B cell (primary cell): ENCODE measurements at regions not wholly inside any gene's neighbourhood (a gene's known extent, or its start where the extent isn't known, plus 50 kb on each side); places are given as distances from the start of the nearest gene placed in this dataset.
"Not testable (repeated sequence)": the region's sequence is repeated elsewhere in the genome, so short reads cannot be mapped to it uniquely, and the experiment has no call there.

ENCODE experiments used
- EZH2 ChIP-seq: IDR thresholded peaks from 2 replicates; pipeline ENCODE4 v1.6.1; 2012; ENCODE audit warnings: borderline replicate concordance, low read depth, mild to moderate bottlenecking, moderate library complexity, low read length; ENCODE audit not compliant: insufficient read depth, poor library complexity, severe bottlenecking
- TF ChIP-seq, protein P1 (sequence below): fragments of 200-600 bp; IDR thresholded peaks from one replicate; pipeline ENCODE4 v1.8.0; 2022; ENCODE audit warnings: antibody characterized with exemption, mild to moderate bottlenecking

DNA sequence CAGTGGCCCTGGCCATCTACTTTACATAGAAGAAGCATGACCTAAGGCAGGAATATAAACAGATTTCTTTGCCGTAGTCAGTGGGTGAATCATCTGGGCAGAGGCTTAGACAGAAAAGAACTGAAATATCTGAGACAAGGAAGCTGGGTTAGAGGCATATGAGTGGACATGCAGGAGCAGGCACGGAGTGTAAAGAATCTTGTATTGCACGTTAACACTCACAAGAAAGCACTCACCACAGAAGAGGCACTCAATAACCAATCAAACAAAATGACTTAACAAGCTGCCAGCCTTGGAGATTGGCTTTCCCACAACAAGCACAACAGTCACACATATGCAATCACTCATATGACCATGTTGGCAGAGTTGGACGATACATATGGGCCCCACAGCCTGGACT, 364.9 kb downstream of the FOXD4L5 start:
- TF ChIP-seq, protein P1, sequence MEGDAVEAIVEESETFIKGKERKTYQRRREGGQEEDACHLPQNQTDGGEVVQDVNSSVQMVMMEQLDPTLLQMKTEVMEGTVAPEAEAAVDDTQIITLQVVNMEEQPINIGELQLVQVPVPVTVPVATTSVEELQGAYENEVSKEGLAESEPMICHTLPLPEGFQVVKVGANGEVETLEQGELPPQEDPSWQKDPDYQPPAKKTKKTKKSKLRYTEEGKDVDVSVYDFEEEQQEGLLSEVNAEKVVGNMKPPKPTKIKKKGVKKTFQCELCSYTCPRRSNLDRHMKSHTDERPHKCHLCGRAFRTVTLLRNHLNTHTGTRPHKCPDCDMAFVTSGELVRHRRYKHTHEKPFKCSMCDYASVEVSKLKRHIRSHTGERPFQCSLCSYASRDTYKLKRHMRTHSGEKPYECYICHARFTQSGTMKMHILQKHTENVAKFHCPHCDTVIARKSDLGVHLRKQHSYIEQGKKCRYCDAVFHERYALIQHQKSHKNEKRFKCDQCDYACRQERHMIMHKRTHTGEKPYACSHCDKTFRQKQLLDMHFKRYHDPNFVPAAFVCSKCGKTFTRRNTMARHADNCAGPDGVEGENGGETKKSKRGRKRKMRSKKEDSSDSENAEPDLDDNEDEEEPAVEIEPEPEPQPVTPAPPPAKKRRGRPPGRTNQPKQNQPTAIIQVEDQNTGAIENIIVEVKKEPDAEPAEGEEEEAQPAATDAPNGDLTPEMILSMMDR, result not testable (repeated sequence)
- not testable (repeated sequence) for TF ChIP-seq EZH2
